ENCODE measurements at regions not wholly inside any gene's neighbourhood (a gene's known extent, or its start where the extent isn't known, plus 50 kb on each side); places are given as distances from the start of the nearest gene placed in this dataset.

- POLR2A ChIA-PET (ENCODE audit: unreplicated experiment), result no interaction called here
- BruUV-seq (replicated peaks), result no TSS peak
- Histone ChIP-seq H3K9me2 (replicated peaks; ENCODE audit: low read length) (no peaks in the 10 kb centered on the region), H3F3A (ENCODE audit: low read length, unreplicated experiment) (no peaks in the 10 kb centered on the region), H3K9ac (ENCODE audit: low read length) (no peak overlapping the region), H3K36me3 (ENCODE audit: low read depth, low read length) (no peaks in the 10 kb centered on the region), H3K4me2 (ENCODE audit: low read length) (no peak overlapping the region), H2AFZ (ENCODE audit: low read length) (no peak overlapping the region), H3K27ac (ENCODE audit: low read length) (no peak overlapping the region), H4K20me1 (ENCODE audit: low read length) (no peaks in the 10 kb centered on the region), H3K79me2 (ENCODE audit: low read length) (no peaks in the 10 kb centered on the region), H3K27me3 (ENCODE audit: low read length) (no peaks in the 10 kb centered on the region), H3K4me3 (ENCODE audit: low read length) (no peak overlapping the region), H3K9me3 (ENCODE audit: low read length) (no peaks in the 10 kb centered on the region), H3K4me1 (ENCODE audit: insufficient read depth, low read length) (no peaks in the 10 kb centered on the region)
- intact Hi-C loops (cut with micrococcal nuclease), result loop anchor here (10.0 kb wide), 1 partner anchor 108 kb away; no protein-coding TSS in a partner anchor
- ATAC-seq (no peak), DNase-seq (no peak)
- TF ChIP-seq EZH2 (IDR thresholded peaks at IDR 0.05; ENCODE audit: low read length, unreplicated experiment) (no peak), EZH2phosphoT487 (IDR thresholded peaks at IDR 0.05; ENCODE audit: borderline replicate concordance, low read length) (no peak)
- TF ChIP-seq, protein P1, sequence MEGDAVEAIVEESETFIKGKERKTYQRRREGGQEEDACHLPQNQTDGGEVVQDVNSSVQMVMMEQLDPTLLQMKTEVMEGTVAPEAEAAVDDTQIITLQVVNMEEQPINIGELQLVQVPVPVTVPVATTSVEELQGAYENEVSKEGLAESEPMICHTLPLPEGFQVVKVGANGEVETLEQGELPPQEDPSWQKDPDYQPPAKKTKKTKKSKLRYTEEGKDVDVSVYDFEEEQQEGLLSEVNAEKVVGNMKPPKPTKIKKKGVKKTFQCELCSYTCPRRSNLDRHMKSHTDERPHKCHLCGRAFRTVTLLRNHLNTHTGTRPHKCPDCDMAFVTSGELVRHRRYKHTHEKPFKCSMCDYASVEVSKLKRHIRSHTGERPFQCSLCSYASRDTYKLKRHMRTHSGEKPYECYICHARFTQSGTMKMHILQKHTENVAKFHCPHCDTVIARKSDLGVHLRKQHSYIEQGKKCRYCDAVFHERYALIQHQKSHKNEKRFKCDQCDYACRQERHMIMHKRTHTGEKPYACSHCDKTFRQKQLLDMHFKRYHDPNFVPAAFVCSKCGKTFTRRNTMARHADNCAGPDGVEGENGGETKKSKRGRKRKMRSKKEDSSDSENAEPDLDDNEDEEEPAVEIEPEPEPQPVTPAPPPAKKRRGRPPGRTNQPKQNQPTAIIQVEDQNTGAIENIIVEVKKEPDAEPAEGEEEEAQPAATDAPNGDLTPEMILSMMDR (conservative IDR thresholded peaks at IDR 0.05; ENCODE audit: low read depth, low read length), result no peak
- CTCF ChIA-PET, result interaction anchor here (0.6 kb wide), 1 partner anchor 9 kb away, joined by 5 read pairs; no protein-coding TSS in a partner anchor
Measured at GRCh38 chr13:106032441-106032840, 503.0 kb downstream of the EFNB2 start.

GRCh38 chr13:106029676-106030290, 505.7 kb downstream of the EFNB2 start:
- no peak overlapping the region for H2AFZ ChIP-seq (ENCODE audit: low read length)
- no peak overlapping the region for H3K4me2 ChIP-seq (ENCODE audit: low read length)
- no TSS peak for BruUV-seq (replicated peaks)
- H3K9me2 ChIP-seq (replicated peaks; ENCODE audit: low read length), result no peaks in the 10 kb centered on the region
- no peaks in the 10 kb centered on the region for H4K20me1 ChIP-seq (ENCODE audit: low read length)
- H3K9ac ChIP-seq (ENCODE audit: low read length), result no peak overlapping the region
- ATAC-seq (no peak), DNase-seq (no peak)
- no peak overlapping the region for H3K4me3 ChIP-seq (ENCODE audit: low read length)
- CTCF ChIA-PET, result no interaction called here
- no peaks in the 10 kb centered on the region for H3K79me2 ChIP-seq (ENCODE audit: low read length)
- no peak overlapping the region for H3K27ac ChIP-seq (ENCODE audit: low read length)
- TF ChIP-seq, protein P1 (conservative IDR thresholded peaks at IDR 0.05; ENCODE audit: low read depth, low read length), result no peak
- no peak for TF ChIP-seq EZH2 (IDR thresholded peaks at IDR 0.05; ENCODE audit: low read length, unreplicated experiment)
- no peak for TF ChIP-seq EZH2phosphoT487 (IDR thresholded peaks at IDR 0.05; ENCODE audit: borderline replicate concordance, low read length)
- H3K27me3 ChIP-seq (ENCODE audit: low read length), result no peaks in the 10 kb centered on the region
- POLR2A ChIA-PET (ENCODE audit: unreplicated experiment), result no interaction called here
- no peaks in the 10 kb centered on the region for H3K36me3 ChIP-seq (ENCODE audit: low read depth, low read length)
- intact Hi-C loops (cut with micrococcal nuclease), result loop anchor here (10.0 kb wide), 1 partner anchor 105 kb away; no protein-coding TSS in a partner anchor
- no peaks in the 10 kb centered on the region for H3K9me3 ChIP-seq (ENCODE audit: low read length)
- no peaks in the 10 kb centered on the region for H3K4me1 ChIP-seq (ENCODE audit: insufficient read depth, low read length)
- H3F3A ChIP-seq (ENCODE audit: low read length, unreplicated experiment), result no peaks in the 10 kb centered on the region

DNA sequence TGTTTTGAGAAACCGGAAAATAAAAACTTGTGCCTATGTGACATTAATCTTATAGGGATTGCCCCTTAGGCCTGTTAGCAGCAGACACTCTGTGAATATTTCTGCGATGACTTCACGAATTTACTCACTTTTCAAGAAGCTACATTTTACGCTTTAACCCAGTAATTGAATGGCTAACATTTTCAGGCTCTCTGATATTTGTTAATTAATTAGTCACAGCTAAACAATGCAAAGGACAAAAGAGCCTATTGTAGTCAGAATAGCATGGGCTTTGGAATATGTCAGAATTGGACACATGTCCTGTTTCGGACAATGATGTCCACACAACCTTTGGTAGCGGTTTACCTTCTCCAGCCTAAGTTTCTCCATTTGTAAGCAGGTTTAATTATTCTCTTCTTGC, 506.6 kb downstream of the EFNB2 start:
- Histone ChIP-seq H3K79me2 (ENCODE audit: low read length) (no peaks in the 10 kb centered on the region), H3K27ac (ENCODE audit: low read length) (no peak overlapping the region), H4K20me1 (ENCODE audit: low read length) (no peaks in the 10 kb centered on the region), H2AFZ (ENCODE audit: low read length) (no peak overlapping the region), H3K9me3 (ENCODE audit: low read length) (no peaks in the 10 kb centered on the region), H3K4me2 (ENCODE audit: low read length) (no peak overlapping the region), H3K36me3 (ENCODE audit: low read depth, low read length) (no peaks in the 10 kb centered on the region), H3K4me3 (ENCODE audit: low read length) (no peak overlapping the region), H3F3A (ENCODE audit: low read length, unreplicated experiment) (no peaks in the 10 kb centered on the region), H3K4me1 (ENCODE audit: insufficient read depth, low read length) (no peaks in the 10 kb centered on the region), H3K9me2 (replicated peaks; ENCODE audit: low read length) (no peaks in the 10 kb centered on the region), H3K27me3 (ENCODE audit: low read length) (no peaks in the 10 kb centered on the region), H3K9ac (ENCODE audit: low read length) (no peak overlapping the region)
- no peak for TF ChIP-seq EZH2 (IDR thresholded peaks at IDR 0.05; ENCODE audit: low read length, unreplicated experiment)
- TF ChIP-seq, protein P1 (conservative IDR thresholded peaks at IDR 0.05; ENCODE audit: low read depth, low read length), result no peak
- TF ChIP-seq EZH2phosphoT487 (IDR thresholded peaks at IDR 0.05; ENCODE audit: borderline replicate concordance, low read length), result no peak
- no peak for ATAC-seq
- intact Hi-C loops (cut with micrococcal nuclease), result no loop called here
- no TSS peak for BruUV-seq (replicated peaks)
- no peak for DNase-seq
- CTCF ChIA-PET, result no interaction called here
- POLR2A ChIA-PET (ENCODE audit: unreplicated experiment), result no interaction called here
